Suprapubic skin (tissue), 4 donors: ENCODE measurements at regions not wholly inside any gene's neighbourhood (a gene's known extent, or its start where the extent isn't known, plus 50 kb on each side); places are given as distances from the start of the nearest gene placed in this dataset.

ENCODE experiments used
- POLR2A ChIP-seq, 2 donors: fragments of 450-650 bp; IDR thresholded peaks; one replicate each; pipeline ENCODE4 v1.6.1; 2017; ENCODE audit warnings: antibody characterized with exemption in 2 of 2, mild to moderate bottlenecking in 2 of 2, moderate library complexity in 2 of 2
- POLR2AphosphoS5 ChIP-seq, 3 donors: sonication (generic); formaldehyde crosslinking; IDR thresholded peaks; one replicate each; pipeline ENCODE4 v1.6.1; 2017; ENCODE audit warnings: antibody characterized with exemption in 3 of 3

- TF ChIP-seq POLR2AphosphoS5 (IDR thresholded peaks at IDR 0.05), result no peak
- TF ChIP-seq POLR2A (IDR thresholded peaks at IDR 0.05), result no peak
These were observed 734.6 kb downstream of the TLR4 start for GRCh38 chr9:118438810-118439209.
